Muscle of back (tissue), 3 donors: ENCODE measurements at regions not wholly inside any gene's neighbourhood (a gene's known extent, or its start where the extent isn't known, plus 50 kb on each side); places are given as distances from the start of the nearest gene placed in this dataset.
A peak's percentile ranks its signal among the peaks of the same experiment; 100 is the strongest.

Experiments
- DNase-seq, 3 donors: peaks; one replicate each; pipeline versions ENCODE4 v3.0.0 to v3.0.0-alpha.2; 2013

DNA sequence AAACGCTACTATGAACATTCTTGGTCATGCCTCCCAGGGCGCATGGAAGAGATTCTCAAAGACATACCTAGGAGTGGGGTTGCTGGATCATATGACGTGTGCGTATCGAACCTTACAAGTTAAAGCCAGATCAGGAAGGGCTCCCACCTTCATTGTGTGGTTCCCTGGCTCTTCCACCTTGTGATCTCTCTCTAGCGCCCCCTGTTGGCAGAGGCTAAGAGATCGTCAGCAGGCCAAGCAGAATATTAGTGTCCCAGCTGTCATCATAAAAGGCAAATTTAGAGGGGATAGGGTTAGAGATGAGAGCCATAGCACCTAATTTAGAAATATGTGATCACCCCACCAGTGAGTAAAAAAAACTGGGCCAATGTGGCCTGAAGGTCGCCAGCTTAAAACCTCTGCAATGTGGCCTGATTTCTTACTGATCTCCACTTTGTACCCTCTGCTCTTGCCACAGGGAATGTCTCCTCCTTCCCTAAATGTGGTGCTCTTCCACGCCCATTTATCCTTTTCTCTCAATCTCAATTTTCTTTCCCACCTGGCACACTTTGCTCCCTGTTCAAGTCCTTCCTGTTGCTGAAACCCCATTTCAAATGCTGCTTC is 91.7 kb upstream of the SHB start:
- peak; percentile 33 to 49 (median 44) for DNase-seq

DNA sequence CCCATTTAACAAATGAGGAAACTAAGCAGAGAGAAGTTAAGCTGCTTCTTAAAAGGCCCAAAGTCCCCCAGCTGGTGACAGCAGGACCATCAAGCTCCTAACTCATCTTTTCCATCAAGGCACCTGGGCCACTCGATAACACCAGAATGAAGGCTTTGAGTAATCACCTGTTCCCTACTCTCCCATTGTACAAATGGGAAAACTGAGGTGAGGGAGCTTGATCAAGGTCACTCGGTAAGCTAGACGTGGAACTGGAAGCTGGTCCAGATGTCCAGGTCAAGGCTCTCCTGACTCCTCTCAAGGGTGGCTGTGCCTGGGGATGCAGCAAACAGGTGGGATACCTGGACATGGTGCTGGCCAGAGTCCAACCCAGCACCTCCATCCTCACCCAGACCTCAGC is 90.6 kb upstream of the SHB start:
- no peak for DNase-seq

DNA sequence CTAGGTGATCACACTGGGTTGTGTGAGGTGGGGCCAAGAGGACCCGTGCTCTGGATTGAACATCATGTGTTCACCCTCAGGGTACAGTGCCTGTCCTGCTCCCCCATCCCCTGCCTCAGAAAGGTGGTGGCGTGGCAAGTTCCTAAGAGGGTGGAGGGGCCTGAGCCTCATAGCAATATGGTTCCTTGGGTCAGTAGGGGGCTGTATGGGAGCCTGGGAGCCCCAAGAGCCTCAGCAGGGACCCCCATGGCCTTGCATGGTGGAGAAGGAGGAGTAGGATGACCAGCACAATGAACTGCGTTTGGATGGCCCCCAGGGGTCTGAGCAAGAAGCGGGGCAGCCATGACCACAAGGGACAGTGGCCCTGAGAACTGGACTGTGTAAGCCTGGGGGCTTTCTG is 89.6 kb upstream of the SHB start:
- no peak for DNase-seq

DNA sequence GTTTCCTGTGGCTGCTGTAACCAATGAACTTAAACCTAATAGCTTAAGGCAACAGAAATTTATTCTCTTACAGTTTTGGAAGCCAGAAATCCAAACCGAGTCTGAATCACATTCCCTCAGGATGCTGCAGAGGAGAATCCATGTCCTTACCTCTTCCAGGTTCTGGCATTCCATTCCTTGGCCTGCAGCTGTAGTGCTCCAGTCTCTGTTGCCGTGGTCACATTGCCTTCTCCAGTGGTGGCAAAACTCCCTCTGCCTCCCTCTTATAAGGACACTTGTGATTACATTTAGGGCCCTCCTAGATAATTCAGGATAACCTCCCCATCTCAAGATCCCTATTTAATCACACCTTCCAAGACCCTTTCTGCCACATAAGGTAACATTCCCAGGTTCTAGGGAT is 88.7 kb upstream of the SHB start:
- no peak for DNase-seq

DNA sequence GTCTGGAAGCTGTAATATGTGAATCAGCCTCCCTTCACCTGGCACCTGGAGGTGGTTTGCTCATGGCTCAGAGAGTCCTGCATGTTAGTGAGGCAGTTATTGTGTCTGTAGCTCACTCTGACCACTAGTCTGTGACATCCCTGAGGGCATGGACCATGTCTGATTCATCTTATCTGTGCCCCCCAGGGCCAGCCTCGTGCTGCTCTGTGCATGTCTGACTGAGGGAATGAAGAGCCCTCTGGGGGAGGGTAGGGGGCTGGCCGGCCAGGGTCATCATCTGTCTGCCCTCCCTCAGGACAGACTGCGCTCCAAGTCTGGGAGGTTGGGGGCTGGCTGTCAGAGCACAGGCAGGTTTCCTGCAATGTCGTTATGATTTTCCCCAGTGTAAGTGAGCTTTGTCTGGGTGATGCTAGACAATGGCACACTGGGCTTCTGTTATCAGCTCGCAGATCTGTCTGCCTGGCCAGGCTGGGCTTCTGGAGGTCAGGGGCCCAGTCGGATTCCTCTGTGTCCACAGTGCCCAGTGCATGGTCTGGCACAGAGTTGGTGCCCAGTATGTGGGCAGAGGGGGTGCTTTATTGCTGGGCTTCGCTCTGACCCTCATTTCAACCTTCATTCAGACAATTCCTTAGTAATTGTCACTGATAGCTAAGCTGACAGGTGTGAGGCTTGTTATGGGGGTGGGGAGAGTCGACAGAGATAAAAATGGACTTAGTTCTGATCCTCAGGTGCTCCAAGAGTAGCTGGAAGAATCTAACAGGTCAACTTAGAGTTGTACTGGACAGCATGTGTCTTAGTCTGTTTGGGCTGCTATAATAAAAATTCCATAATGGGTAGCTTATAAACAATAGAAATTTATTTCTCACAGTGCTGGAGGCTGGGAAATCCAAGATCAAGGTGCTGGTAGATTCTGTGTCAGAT is 85.7 kb upstream of the SHB start:
- no peak for DNase-seq

DNA sequence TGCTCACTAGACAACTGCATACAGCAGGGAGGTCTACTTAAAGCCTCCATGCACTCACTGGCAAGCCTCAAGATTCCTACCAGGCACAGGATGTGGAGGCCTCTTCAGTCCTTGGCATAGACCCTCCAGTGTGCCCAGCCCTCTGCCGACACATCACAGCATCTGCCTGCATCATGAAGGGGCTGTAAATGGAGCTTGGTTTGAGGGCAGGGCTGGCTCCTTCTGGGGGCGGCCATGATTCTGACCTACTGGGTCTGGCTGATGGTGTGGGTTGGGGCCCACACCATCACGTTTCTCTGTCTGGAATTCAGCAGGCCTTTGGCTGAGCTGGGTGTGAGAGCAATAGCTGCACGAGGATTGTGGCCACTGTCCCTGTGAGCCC is 84.9 kb upstream of the SHB start:
- no peak for DNase-seq

DNA sequence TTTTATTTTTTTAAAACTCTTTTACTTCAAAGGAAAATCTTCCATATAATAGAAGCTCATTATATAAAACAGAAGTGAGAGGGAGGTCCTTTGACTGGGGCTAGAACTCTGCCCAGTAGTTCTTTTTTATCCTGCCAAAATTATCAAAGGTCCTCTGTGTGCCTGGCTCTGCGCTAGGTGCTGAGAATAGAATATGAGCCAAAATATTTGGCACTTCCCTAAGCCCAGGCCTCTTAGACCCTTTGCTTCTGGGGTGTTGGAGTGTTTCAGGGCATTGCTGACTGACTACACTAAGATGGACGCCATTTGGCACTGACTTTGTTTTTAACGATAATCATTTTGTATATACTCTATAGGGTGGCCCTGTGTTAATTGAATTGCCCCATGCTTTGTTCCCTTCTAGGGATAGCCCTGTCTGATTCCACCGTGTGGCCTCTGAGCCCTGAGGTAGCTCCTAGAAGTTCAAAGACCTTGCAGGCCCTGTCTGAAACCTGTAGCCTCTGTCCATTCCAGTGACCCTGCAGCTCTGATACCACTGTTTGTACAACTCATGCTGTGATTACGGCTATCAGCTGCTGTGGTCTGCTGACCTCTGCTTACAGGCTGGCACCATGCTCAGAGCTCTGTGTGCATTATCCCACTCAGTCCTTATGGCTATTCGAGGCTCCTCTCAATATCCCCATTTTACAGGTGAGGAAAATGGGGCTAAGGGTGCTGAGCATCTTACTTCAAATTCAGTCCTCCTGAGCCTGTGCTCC is 84.3 kb upstream of the SHB start:
- no peak for DNase-seq

DNA sequence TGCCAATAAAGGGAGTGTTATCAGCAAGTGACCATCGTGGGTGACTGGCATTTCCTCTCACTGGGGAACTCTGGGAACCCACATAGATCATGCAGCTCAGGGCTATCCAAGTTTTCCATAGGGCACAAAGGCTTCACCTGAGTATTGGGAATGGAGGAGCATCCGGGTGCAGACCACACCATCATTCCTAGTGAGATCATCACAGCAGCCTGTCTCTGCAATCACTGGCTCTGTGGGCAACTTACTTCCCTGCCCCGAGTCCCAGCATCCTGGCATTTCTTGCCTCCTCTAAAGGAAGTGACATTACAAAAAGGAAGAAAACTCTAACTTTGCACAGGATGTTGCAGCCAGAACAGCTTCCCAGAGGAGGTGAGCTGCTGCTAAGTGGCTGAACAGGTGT is 80.6 kb upstream of the SHB start:
- no peak for DNase-seq

DNA sequence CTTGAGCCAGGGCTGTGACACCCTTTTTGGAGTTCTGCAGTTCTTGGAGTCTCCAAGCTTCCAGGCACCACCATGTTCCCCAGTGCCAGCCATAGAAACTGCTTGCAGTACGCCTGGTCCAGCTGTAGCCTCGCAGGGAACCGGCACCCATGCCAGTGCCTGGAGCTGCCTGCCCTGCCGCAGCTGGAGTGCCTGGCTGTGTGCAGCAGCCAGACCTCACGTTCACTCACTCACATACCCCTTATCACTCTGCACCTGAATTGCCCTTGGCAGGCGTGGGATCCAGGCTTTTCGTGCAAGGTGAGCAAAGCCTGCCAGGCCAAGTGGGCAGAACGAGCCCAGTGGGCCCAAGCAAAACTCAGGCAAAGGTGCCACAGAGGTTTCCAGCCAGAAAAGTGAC is 77.8 kb upstream of the SHB start:
- DNase-seq: no peak

DNA sequence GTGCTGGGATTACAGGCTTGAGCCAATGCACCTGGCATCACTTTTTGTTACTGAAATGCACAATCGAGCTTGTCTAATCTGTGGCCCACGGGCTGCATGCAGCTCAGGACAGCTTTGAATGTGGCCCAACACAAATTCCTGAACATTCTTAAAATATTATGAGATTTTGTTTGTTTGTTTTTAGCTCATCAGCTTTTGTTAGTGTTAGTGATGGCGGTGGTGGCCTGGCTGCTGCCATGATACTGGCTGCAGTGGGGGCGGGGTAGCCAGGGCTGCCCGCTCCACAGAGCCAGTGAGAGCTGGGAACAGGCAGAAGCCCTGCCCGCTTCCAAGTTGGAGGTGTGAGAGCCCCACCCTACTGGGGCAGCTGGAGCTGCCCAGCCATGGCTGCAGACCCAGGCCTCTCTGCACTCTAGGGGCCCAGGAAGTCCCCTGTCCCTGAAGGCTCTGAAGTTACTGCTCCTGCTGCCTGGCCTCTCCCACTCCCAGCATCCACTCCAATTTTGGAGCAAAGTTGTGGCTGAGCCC is 76.6 kb upstream of the SHB start:
- DNase-seq: no peak

DNA sequence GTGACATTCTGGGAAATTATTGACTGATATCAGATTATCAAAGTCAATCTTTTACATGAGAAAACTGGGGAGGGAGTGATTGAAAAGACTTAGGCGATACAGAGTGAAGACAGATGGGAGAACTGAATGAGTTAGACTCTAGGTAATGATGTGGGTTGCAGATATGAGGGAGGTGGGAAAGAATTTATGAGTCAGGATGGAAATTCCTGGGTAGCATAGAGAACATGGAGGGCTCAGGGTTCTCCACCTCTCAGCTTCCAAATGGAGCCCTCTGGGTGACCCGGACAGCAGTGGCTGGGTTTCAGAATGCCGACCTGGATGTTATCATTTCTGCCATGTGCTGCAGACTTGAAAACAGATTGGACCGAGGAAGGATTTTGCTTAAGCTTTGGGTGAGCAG is 75.4 kb upstream of the SHB start:
- peak in 1 of 3 donors; percentile 26 for DNase-seq

DNA sequence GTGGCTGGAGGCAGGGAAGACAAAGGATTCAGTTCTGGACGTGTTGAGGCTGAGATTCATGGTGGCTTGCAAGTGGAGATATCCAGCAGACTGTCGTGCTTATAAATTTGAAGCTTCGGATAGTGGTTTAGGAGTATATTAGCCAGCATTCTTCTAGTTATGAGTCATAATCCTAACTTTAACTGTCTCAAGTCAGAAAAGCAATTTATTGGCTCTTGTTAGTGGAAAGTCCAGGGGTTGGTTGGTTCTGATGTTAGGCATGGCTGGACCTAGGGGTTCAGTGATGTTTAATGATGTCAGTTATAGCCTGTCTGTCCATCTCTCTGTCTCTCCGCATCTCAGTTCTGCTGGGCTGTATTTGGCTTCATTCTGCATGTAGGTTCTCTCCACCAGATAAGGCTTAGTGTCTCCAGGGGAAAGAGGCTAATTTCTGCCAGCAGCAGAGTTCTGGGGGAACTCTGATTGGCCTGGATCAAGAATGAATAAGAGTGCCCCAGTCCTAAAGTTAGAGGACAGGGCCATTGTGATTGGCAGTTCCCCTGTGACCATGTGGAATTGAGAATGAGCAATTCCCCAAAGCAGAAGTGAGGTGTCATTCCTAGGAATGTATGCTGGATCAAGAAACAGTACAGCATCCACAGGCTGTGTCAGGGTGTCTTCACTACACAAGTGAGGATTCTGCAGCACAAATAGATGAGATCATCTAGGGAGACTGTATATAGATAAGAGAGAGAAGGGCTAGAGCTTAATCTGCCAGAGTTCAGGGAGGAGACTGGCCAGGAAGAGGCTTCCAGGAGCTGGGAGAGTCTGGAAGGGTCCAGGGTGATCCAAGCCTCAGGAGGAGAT is 72.9 kb upstream of the SHB start:
- peak; percentile 24 to 69 (median 64) for DNase-seq

DNA sequence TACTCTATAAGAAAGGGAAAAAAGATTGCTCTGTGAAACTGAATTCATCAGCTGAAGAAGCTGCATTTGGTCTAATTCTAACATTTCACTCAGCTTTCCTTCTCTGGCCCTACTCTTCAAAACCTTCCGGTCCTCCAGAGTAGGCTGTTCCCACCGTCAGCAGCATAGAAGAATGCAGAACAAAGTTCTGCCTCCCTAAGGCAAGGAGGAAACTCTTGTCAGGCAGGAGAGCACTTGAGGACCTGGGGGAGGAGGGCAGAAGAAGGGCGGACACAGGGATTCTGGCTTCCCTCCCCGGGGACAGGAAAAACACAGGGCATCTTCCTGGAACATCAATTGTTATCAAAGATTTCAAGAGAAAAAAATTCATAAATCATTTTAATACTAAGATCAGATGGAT is 69.2 kb upstream of the SHB start:
- DNase-seq: no peak

DNA sequence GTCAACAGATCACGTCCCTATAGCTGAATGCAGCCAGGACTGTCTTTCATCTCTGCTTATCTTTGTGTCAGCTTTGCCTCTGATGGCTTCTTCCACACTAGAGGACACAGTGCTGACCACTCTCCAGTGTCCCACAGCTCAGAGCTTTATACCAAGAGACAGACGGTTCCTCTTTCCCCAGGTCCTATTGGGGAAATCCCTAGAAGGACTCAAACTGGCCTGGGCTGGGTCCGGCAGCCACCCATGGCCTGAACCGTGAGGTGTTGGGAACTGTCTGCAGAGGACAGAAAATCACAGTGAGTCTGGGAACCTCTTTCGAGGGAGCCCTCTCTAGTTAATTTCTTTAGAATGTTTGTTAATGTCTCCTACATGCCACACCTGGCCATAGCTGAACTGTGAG is 68.3 kb upstream of the SHB start:
- no peak for DNase-seq

DNA sequence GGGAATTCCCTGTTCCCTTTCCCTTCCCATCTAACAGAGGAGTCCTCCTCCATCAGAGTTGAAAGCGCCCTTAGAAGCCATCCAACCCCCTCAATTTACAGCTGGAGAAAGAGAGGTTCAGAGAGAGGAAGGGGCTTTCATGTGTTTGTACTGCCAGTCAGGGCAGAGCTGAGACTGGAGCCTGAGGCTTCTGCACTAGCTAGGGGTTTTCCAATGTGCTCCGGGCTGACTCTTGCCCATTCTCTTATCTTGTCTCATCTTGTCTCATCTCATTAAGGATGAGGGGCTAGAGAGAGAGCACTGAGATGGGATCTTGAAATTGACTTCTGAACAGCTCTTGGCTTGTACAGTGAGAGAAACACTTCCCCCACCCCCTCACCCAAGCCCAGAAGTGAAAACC is 67.4 kb upstream of the SHB start:
- no peak for DNase-seq

DNA sequence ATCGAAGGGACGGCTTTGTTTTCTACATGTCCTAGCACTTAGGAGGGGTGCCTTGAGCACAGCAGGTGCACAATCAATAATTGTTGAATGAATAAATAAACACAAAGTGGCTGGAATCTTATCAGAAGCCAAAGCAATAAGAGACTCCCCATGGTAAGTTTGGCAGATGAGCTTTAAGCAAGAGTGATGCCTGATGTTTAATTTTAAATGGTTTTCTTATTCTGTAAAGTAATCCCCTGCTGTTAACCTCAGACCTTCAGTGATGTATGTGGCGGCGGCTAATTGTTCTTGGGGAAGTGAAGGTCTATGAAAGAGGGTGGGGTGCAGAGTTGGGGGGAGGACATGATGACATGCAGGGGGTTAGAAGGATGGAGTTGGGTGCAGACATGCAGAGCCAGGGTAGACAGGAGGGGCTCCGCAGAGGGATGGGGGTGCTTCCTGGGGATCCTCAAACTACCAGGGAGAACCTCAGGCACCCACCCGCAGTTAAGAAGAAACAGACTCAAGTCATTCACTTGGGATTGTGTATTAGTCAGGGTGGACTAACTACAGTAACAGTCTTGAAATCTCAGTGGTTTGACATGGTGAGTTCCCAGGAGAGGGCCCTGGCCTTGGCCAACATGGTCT is 65.7 kb upstream of the SHB start:
- DNase-seq: no peak

DNA sequence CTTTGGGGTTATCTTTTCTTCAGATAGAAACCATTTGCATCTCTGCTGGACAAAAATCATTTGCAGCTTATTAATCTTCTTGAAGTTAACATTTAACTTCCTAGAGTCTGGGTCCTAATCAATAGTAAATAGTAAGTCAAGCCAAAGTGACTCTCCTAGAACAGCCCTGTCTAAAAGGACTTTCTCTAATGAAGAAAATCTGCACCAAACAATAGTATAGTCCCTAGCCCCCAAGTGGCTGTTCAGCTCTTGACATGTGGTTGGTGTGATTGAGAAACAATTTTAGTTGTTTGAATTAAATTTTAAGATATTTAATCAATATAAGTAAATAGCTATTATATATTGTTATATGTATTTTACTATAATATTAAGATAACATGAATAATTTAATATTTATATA is 64.6 kb upstream of the SHB start:
- DNase-seq: no peak

DNA sequence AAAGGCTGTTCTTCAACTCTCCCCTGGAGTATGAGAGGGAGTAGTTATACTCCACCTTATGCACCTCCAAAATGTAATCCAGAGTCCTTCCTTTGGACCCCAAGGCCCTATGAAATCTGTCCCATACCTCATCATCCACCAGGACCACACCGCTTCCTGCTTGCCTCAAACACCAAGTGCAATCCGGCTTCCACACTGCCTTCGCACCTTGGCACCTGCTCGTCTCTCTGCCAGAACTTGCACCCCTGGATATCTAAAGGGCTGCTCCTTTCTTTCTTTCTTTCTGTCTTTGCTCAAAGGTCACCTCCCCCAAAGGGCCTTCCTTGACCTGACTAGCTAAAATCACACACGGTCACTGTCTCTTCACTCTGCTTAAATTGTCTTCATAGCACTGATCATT is 63.9 kb upstream of the SHB start:
- no peak for DNase-seq

DNA sequence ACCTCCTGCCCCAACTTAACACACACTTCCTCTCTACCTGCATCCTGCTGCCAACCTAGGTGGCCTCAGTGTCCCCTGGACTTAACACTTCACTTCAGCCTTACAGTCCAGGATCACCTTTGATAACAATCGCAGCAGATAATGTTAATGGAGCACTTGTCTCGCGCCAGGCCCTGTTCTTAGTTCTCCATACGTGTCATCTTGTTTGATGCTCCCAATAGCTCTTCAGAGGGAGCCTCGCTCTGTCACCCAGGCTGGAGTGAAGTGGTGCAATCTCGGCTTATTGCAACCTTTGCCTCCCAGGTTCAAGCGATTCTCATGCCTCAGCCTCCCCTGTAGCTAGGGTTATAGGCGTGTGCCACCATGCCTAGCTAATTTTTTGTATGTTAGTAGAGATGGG is 62.7 kb upstream of the SHB start:
- no peak for DNase-seq

DNA sequence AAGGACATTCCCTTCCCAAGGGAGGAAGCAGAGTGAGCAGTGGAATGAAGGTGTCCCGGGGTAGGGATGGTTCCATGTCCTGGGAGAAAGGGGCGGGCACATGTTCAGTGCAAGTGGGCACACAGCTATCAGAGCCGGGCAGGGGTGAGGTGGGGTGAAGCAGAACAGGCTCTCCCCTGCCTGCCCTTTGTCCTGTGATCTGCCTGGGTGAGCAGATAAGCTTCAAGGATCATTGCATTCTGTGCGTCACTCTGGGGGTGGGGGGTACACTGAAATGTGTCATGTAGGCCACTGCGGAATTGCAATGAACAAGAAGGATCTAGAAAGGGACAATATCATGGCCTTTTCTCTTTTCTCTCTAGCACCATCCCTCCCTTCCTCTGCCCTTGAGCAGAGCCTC is 61.7 kb upstream of the SHB start:
- DNase-seq: no peak

DNA sequence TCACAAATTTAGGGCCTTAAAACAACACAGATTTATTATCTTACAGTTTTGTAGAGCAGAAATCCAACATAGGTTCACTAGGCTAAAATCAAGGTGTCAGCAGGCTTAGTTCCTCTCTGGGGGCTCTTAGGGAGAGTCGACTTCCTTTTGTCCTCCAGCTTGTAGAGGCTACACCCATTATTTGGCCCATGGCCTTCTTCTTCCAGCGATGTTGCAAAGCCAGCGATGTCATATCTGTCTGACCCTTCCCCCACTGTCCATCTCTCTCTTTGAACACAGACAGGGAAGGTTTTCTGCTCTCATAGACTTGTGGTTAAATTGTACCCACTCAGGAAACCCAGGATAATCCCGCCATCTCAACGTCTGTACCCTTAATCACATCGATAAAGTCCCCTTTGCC is 60.3 kb upstream of the SHB start:
- DNase-seq: no peak
